ENCODE measurements at regions not wholly inside any gene's neighbourhood (a gene's known extent, or its start where the extent isn't known, plus 50 kb on each side); places are given as distances from the start of the nearest gene placed in this dataset.

DNA sequence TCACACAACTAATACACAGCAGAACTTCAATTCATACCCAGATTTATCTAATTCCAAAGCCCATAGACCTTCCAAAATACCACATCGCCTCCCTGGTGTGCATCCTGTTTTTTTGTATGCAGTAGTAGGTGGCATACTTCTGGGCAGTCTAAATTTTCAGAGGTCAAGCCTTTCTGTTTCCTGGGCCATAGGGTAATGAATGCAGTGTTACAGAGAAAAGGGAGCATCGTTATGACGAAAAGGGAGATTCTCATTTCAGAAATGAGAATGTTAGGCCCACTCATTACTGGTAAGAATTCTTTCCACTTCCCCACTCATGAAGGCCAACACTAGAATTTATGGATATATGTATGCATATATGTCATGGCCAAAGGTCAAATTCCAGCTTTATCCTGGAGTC is 267.8 kb upstream of the ASIC2 start:
- TF ChIP-seq, protein P1, sequence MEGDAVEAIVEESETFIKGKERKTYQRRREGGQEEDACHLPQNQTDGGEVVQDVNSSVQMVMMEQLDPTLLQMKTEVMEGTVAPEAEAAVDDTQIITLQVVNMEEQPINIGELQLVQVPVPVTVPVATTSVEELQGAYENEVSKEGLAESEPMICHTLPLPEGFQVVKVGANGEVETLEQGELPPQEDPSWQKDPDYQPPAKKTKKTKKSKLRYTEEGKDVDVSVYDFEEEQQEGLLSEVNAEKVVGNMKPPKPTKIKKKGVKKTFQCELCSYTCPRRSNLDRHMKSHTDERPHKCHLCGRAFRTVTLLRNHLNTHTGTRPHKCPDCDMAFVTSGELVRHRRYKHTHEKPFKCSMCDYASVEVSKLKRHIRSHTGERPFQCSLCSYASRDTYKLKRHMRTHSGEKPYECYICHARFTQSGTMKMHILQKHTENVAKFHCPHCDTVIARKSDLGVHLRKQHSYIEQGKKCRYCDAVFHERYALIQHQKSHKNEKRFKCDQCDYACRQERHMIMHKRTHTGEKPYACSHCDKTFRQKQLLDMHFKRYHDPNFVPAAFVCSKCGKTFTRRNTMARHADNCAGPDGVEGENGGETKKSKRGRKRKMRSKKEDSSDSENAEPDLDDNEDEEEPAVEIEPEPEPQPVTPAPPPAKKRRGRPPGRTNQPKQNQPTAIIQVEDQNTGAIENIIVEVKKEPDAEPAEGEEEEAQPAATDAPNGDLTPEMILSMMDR (IDR thresholded peaks at IDR 0.05), result no peak
- TF ChIP-seq POLR2A (IDR thresholded peaks at IDR 0.05), result no peak
